ENCODE measurements at regions not wholly inside any gene's neighbourhood (a gene's known extent, or its start where the extent isn't known, plus 50 kb on each side); places are given as distances from the start of the nearest gene placed in this dataset.

DNA sequence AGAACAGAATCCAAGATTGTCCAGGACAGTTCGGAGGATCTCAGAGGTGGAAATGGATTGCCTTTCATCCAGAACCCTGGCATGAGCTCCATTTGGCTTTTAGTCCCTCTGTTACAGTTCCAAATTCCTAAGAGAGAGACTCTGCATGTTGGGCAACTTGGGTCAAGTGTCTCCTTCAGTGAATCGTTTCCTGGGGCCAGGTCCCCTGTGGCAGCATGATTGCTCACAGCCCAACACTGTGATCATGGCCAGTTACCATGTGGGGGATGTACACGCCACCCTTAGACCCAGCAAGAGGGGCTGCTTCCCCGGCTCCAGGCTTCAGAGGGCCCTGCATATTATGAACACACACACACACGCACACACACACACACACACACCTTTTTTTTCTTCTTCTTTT, 118.6 kb upstream of the GLI2 start:
- DNase-seq, result no peak

DNA sequence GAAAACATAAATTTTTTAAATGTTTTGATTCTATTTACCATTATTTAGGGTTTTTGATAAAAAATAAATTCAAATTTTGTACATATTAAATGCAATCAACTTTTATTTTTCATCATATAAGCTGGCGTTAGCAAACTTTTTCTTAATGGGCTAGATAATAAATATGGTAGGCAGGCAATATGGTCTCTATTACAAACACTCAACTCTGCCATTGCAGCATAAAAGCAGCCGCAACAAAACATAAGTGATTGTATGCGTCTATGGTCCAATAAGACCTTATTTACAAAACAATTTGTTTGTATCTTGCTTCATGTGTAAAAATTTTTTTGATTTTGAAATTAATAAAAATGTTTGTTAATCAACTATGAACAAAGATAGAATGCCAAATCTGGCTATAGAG, 116.8 kb upstream of the GLI2 start:
- no peak for DNase-seq

- DNase-seq, result no peak
These were observed 116.1 kb upstream of the GLI2 start for GRCh38 chr2:120619579-120619978.

- no peak for DNase-seq
These were observed 115.5 kb upstream of the GLI2 start for GRCh38 chr2:120620025-120620793.

DNA sequence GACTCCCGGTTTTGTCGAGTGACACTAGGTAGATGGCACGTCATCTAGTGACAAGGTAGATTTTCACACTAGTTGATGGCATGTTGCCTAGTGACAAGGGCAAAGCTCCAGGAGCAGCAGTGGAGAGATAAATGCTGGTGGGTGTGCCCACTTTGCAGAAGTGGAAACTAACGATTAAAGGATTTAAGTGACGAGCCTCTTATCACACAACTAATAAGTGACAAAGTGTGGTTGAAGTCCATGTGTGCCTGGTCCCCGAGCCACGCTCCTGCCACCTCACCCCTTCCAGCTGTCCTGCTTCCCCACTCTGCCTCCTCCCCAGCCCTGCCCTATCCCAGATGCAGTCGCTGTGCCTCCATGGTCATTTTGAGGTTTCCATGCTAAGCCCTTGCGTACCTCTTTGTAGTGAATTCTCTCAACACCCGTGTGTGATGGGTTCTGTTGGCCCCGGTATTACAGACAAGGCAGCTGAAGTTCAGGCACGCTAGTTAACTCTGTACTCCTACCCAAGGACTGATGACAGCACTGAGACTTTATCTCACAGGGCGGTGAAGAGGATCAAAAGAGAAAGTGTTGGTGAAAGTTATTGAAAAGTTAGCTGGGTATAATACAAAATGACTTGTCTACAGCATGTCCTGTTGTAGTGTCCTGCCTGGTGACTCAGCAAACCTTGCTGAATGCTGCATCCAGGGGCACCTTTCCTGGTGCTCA, 113.4 kb upstream of the GLI2 start:
- DNase-seq, result no peak

GRCh38 chr2:120622886-120623753, 112.5 kb upstream of the GLI2 start:
- DNase-seq, result no peak

DNA sequence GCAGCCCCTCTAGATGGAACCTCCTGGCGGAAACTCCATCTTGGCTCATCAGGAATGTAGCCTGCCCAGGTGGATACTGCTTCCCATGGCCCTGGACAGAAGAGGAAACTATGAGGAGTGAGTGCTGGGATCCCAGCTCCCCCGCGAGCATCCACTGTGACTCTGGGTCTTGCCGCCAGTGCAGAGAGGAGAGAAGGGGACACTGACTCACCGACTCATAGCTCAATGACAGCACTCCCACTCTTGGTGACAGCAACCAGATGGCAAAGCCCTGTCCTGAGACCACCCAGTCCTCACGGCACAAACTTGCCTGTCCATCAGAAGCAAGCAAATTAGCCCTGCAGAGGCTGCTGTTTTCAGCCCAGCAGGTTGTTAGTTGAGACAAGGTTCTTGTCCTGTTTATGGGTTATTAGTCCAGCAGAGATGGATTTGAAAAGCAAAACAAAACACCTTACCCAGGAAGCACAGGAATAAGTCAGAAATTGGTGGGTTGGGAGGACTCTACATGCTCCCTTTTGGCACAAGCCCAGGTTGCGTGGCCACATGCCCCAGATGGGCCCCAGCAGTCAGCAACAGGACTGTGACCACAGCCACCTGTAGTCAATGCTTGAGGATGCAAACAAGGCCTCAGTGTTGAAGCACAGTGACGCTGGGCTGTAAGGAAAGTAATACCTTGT, 111.5 kb upstream of the GLI2 start:
- DNase-seq, result no peak

DNA sequence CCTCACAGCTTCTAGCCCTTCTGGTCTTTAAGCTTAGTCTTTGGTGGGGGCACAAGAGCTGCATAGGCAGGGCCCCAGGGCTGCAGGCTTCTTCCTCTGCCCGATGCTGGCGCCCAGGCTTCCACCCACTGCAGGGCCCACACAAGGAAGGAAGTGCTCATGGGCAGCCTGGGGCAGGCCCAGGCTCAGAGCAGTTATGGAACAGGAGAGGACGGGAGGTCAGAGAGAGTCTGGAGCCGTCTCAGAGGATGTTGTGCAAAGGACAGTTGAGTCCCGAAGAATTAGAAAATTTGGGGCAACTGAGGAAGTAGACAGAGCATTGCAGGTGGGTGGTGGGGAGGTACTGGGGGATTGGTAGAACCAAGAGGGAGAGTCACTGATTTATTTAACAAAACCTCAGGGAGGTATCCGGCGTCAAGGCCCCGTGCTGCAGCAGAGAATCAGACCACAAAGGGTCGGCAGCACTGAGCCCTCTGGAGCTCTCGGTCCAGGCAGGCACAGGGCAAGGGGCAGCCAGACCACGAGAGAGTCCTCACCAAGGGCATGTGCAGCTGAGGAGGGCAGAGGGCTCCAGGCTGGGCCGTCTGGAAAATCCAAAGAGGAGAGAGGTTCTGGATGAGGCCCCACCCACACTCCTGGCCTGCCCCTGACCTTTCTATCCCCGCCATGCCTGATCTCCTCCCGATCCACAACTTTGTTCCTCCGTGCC, 110.8 kb upstream of the GLI2 start:
- DNase-seq, result no peak

DNA sequence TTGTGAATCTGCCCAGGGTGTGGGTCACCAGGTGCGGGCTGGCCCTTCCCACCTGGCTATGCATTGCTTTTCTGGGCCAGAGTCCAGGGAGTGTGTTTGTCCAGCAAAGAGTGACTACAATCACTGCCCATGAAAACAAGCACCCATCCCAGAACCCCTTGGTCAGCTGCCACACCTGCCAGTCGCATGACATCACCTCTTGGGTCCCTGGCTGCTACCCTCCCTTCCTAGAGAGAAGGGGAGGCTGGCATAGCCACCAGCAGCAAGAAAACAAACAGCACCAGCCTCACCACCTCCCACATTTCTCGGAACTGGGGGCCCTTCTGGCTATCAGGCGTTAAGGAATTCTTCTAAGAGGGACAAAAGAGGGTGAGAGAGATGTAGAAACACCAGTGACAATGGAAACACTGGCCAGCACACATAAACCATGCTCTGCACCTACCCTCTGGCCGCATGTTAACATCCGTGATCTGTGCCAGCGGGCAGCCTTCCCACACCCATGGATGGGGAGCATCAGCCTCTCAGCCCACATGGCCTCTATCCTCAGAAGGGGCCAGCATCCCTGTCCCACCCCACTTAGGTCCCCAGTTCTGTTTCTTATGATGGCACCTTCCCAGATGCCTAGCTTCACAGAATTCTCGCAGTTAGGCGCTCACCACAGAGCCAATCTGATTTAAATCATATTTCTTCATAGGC, 109.7 kb upstream of the GLI2 start:
- no peak for DNase-seq

- DNase-seq, result no peak
These were observed 109.1 kb upstream of the GLI2 start for GRCh38 chr2:120626566-120626965.

DNA sequence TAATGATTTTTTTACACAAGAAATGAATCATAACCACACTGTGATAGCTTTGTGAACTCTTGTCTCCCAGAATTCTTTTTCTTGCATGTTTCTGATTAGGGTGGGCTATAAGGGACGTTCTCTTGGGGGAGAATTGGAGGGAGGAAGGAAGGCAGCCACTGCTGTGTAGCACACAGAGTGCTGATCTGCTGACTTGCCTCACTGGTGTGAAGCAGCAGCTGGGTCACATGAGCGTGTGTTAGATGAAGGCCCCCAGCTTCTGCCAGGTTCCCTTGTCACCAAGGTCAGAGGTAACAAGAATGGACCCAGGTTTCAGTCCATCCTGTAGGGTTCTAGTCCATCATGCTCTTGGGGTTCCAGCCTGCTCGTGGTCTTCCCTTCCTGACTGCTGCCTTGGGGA, 107.4 kb upstream of the GLI2 start:
- no peak for DNase-seq

DNA sequence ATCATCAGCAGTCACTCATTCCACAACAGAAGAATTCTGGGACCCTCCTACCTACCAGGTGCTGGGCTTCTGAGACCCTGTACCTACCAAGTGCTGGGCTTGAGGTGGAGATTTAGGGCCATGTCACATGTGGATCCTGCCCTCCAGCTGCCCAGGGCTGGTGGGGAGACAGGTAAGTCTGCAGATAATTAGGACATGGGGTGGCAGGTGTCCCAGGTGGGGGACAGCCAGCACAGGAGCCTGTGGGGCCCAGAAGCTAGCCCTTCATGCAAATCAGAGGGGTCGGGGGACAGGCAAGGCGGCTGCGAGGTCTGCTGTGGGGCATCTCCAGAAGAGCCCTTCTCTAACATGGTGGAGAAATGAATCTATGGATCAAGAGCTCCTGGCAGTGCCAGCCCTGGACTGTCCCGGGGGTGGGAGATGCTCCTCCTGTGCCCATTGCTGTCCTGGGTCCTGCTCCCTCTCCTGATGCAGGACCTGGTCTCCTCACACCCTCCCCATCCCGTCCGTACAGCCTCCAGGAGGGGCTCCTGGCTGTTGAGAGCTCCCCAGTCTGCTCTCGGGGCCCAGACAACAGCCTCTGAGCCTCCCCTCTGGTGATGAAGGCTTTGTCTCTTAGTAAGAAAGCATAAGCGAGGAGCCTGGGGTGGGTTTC, 106.3 kb upstream of the GLI2 start:
- no peak for DNase-seq

GRCh38 chr2:120630031-120630701, 105.5 kb upstream of the GLI2 start:
- DNase-seq, result no peak

DNA sequence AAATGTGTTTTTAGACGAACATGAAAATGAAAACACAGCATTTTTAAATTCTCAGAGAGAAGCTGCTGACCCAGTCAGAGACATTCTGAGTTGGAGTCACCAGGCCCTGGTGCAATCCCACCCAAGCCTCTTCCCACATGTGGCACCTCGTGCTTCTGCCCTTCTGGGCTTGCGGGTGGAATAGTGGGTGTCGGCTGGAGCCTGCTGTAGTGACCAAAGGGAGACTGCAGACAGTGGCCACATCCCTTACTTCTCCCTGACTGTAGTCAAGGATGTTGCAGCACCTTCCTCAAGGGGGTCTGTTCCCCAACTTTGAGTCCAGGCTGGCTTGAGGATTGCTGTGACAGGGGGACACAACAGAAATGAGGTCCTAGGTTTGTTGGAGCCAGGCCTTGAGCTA, 104.4 kb upstream of the GLI2 start:
- no peak for DNase-seq

GRCh38 chr2:120631724-120632123, 103.9 kb upstream of the GLI2 start:
- no peak for DNase-seq

DNA sequence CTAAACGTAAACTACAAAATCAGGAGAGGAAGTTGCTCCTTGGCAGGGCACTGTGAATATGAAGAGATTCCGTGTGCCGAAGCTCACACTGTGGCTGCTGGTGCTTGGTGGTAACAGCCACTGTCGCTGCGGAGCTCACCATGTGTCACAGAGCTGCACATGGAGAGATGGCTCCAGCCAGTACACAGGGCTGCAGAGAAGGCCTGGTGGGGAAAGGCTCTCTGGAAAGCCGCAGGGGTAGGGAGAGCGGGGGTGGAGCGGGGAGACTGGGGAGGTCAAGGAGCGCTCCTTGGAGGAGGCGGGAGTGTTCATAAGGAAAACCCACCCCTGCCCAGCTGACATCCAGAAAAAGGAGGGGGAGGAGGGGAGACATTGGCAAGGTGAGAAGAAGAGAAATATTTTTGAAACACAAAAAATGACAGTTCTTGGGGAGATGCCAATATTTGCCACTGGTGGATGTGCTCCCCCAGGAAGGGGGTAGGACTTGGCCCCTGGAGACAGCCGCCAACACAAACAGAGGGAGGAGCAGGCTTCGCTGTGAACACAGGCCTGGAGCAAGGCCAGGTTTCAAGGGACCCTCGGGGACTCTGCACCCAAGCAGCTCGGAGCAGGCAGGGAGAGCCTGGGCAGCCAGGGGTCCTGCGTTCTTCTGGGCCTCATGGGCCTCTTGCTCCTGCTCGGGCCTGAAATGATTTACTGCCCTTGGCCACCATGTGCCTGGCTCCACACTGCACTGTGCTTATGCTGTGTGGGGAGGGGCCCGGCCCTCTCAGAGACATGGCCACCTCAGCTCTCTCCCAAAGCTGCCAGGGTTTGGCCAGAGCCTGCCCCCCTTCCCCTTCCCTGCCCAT, 102.6 kb upstream of the GLI2 start:
- no peak for DNase-seq

GRCh38 chr2:120634533-120634932, 101.1 kb upstream of the GLI2 start:
- no peak for DNase-seq

DNA sequence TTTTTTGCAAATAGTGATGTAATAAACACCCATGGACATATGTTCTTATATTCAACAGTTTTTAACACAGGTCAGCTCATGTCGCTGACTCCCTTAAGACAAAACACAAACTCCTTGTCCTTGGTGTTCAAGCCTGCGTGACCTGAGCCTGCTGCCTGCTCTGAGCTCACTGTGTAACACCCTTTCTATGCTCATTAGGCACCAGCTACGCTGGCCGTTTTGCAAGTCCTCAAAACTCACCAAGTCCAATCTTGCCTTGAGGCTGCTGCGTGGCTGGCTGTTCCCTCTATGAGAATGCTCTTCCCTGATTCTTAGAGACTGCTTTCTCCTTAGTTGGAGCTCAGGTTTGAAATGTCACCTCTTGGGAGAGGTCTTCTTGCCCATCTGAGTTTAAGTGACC, 100.5 kb upstream of the GLI2 start:
- DNase-seq, result no peak

GRCh38 chr2:120637847-120638246, 97.8 kb upstream of the GLI2 start:
- DNase-seq, result no peak

DNA sequence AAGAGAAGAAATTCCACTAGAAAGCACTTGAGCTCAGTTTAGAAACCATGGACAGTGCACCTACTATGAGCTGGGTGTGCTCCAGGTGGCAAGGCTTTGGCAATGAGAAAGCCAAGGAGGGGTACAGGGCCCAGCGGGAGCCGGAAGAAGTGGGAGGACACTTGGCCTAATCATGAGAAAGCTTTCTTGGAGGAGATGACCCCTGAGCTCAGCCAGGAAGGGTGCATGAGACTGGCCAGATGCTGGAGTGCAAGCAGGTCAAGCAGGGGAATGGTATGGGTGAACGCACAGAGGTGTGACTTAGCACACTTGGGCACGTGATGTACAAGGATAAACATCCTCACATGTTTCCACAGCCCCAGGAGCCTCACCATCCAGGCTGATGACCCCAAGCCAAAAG, 97.2 kb upstream of the GLI2 start:
- no peak for DNase-seq
